Uterus (tissue), 3 donors: ENCODE measurements at regions not wholly inside any gene's neighbourhood (a gene's known extent, or its start where the extent isn't known, plus 50 kb on each side); places are given as distances from the start of the nearest gene placed in this dataset.
"Not testable (repeated sequence)": the region's sequence is repeated elsewhere in the genome, so short reads cannot be mapped to it uniquely, and the experiment has no call there.

ENCODE experiments used
- DNase-seq, 2 donors: peaks; one replicate each; pipeline ENCODE4 v3.0.0-alpha.2; 2019 to 2020
- H3K27ac ChIP-seq, 2 donors: fragments of 200-600 bp; sonication (generic); 1 replicate in 1 of 2; 2 replicates in 1 of 2; pipeline ENCODE4 v1.5.1; 2016 to 2018
- H3K27me3 ChIP-seq, 2 donors: fragments of 200-600 bp; sonication (generic); one replicate each; pipeline ENCODE4 v1.5.1; 2018 to 2019; ENCODE audit warnings: control low read depth in 1 of 2
- H3K36me3 ChIP-seq, 2 donors: fragments of 200-600 bp; sonication (generic); one replicate each; pipeline ENCODE4 v1.5.1; 2019; ENCODE audit warnings: control low read depth in 1 of 2
- H3K4me1 ChIP-seq, 2 donors: fragments of 200-600 bp; sonication (generic); one replicate each; pipeline ENCODE4 v1.5.1; 2018 to 2019; ENCODE audit warnings: control low read depth in 1 of 2
- H3K4me3 ChIP-seq, 2 donors: fragments of 200-600 bp; sonication (generic); 1 replicate in 1 of 2; 2 replicates in 1 of 2; pipeline ENCODE4 v1.5.1; 2018 to 2019; ENCODE audit warnings: mild to moderate bottlenecking in 1 of 2
- H3K9me3 ChIP-seq, 2 donors: fragments of 200-600 bp; sonication (generic); one replicate each; pipeline ENCODE4 v1.5.1; 2019; ENCODE audit warnings: control low read depth in 1 of 2
- CTCF ChIP-seq, 4 experiments: fragments of 200-600 bp in 2 of 4; fragments of 450-650 bp in 2 of 4; sonication (generic) in 2 of 4; IDR thresholded peaks; one replicate each; pipeline ENCODE4 v1.5.1; 2016 to 2019; ENCODE audit warnings: antibody characterized with exemption in 4 of 4, mild to moderate bottlenecking in 2 of 4, moderate library complexity in 1 of 4
- POLR2A ChIP-seq, 2 donors: fragments of 450-650 bp; IDR thresholded peaks; one replicate each; pipeline ENCODE4 v1.6.1; 2016; ENCODE audit warnings: antibody characterized with exemption in 2 of 2, mild to moderate bottlenecking in 1 of 2, moderate library complexity in 1 of 2
- intact Hi-C: fragments of 100-400 bp; cut with DNase I; formaldehyde crosslinking; loops from one replicate; pipeline ENCODE4 v1.15.1; 2023; ENCODE audit warnings: low total_unique reads
- donor health status: DM: yes; HTN: yes; CAD: no.

GRCh38 chr14:104230946-104231345, 92.6 kb downstream of the KIF26A start:
- H3K36me3 ChIP-seq = no peaks in the 10 kb centered on the region
- H3K4me3 ChIP-seq = no peak overlapping the region
- no peak for TF ChIP-seq CTCF (IDR thresholded peaks at IDR 0.05)
- TF ChIP-seq POLR2A (IDR thresholded peaks at IDR 0.05) = no peak
- intact Hi-C loops = no loop called here
- no peaks in the 10 kb centered on the region for H3K27me3 ChIP-seq
- no peaks in the 10 kb centered on the region for H3K4me1 ChIP-seq
- DNase-seq = no peak
- H3K27ac ChIP-seq = no peak overlapping the region
- H3K9me3 ChIP-seq = no peaks in the 10 kb centered on the region

- TF ChIP-seq POLR2A (IDR thresholded peaks at IDR 0.05) = no peak
- intact Hi-C loops = no loop called here
- H3K9me3 ChIP-seq = no peaks in the 10 kb centered on the region
- no peak for DNase-seq
- H3K4me3 ChIP-seq = no peak overlapping the region
- no peaks in the 10 kb centered on the region for H3K36me3 ChIP-seq
- H3K4me1 ChIP-seq = no peaks in the 10 kb centered on the region
- no peak overlapping the region for H3K27ac ChIP-seq
- no peaks in the 10 kb centered on the region for H3K27me3 ChIP-seq
Observed at GRCh38 chr14:104232070-104232484, 93.7 kb downstream of the KIF26A start.

- intact Hi-C loops, H3K27me3 ChIP-seq, DNase-seq, H3K4me3 ChIP-seq, H3K4me1 ChIP-seq, H3K27ac ChIP-seq, H3K9me3 ChIP-seq, H3K36me3 ChIP-seq: not testable (repeated sequence)
Observed at GRCh38 chr14:104234007-104234786, 95.8 kb downstream of the KIF26A start.

- H3K9me3 ChIP-seq = no peaks in the 10 kb centered on the region
- intact Hi-C loops = no loop called here
- peak in 1 of 2 donors; percentile 12 for DNase-seq
- no peak overlapping the region for H3K27ac ChIP-seq
- H3K27me3 ChIP-seq = no peaks in the 10 kb centered on the region
- H3K4me1 ChIP-seq = no peaks in the 10 kb centered on the region
- H3K36me3 ChIP-seq = no peaks in the 10 kb centered on the region
- no peak overlapping the region for H3K4me3 ChIP-seq
- TF ChIP-seq CTCF (IDR thresholded peaks at IDR 0.05) (no peak), POLR2A (IDR thresholded peaks at IDR 0.05) (no peak)
Observed at GRCh38 chr14:104235686-104236085, 97.3 kb downstream of the KIF26A start.

- Histone ChIP-seq H3K9me3 (no peaks in the 10 kb centered on the region), H3K4me3 (no peak overlapping the region), H3K4me1 (no peaks in the 10 kb centered on the region), H3K36me3 (no peaks in the 10 kb centered on the region), H3K27ac (no peak overlapping the region), H3K27me3 (no peaks in the 10 kb centered on the region)
- intact Hi-C loops = no loop called here
- TF ChIP-seq POLR2A (IDR thresholded peaks at IDR 0.05) (no peak), CTCF (IDR thresholded peaks at IDR 0.05) (no peak)
- DNase-seq = no peak
Observed at GRCh38 chr14:104237651-104238423, 99.5 kb downstream of the KIF26A start.
